GM21717 (cell line): ENCODE measurements at regions not wholly inside any gene's neighbourhood (a gene's known extent, or its start where the extent isn't known, plus 50 kb on each side); places are given as distances from the start of the nearest gene placed in this dataset.
"Not testable (repeated sequence)": the region's sequence is repeated elsewhere in the genome, so short reads cannot be mapped to it uniquely, and the experiment has no call there.

Experiments
- ATAC-seq: cut with Tn5 transposase; IDR thresholded peaks from one replicate; pipeline ENCODE4 v1.9.1; 2021; ENCODE audit warnings: mild to moderate bottlenecking, moderate library complexity; ENCODE audit not compliant: unreplicated experiment

DNA sequence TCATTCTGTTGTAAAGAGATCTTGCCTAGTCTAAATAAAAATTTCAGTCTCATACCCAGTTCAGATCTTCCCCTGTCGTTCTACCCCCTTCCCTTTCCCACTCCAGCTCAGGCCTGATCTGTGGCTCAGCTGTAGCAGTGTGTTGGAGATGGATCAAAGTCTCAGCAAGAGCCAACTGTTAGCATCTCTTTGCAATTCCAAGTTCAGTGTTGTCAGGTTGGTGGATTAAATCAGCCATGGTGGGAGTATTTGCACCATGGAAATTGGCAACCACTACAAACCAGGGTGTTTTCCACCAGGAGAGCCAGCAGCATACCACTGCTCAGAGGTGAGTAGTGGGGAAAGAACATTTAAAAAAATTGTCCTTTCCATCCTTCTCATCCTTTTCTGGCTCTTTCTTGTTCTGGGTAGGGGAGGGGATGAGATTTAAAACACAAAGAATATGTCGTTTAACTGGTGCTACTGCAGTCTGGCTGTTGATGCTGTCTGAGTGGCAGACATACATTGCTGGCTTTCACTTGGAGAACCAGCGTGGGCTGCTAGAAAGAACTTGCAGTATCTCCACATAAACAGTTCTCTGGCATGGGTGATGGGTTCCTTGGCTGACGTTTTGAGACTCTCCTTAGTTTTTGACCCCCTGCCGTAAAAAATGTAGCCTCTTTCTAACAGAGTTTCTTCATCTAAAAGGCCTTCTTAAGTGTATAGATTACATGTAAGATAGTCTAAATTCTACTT is 514.1 kb downstream of the RAB38 start:
- ATAC-seq, result no peak

DNA sequence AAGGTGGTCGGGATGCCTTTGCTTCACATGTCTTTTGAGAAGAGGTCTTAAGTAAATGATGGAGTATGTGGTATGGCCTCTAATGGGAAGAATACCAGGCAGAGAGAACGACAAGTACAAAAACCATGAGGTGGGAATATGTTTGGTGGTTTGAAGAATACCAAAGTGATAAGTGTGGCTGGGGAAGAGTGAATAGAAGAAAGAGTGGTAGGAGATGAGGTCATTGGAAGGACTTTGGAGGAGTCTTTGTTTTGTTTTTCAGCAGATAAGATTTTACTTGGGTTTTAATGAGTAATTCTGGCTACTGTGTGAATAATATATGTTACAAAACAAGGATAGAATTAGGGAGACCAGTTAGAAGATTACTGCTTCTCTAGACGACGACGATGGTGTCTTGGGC is 515.4 kb downstream of the RAB38 start:
- no peak for ATAC-seq

DNA sequence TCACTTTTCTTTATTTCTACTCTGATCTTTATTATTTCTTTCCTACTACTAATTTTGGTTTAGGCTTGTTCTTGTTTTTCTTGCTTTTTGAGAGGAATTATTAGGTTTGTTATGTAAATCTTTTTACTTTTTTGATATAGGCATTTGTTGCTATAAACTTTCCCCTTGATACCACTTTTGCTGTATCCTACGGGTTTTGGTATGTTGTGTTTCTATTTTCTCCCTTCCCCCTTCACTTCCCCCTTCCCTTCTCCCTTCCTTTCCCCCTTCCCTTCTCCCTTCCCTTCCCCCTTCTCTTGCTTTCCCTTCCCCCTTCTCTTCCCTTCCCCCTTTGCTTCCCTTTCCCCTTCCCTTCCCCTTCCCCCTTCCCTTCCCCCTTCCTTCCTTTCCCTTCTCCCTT is 529.6 kb downstream of the RAB38 start:
- ATAC-seq, result no peak

DNA sequence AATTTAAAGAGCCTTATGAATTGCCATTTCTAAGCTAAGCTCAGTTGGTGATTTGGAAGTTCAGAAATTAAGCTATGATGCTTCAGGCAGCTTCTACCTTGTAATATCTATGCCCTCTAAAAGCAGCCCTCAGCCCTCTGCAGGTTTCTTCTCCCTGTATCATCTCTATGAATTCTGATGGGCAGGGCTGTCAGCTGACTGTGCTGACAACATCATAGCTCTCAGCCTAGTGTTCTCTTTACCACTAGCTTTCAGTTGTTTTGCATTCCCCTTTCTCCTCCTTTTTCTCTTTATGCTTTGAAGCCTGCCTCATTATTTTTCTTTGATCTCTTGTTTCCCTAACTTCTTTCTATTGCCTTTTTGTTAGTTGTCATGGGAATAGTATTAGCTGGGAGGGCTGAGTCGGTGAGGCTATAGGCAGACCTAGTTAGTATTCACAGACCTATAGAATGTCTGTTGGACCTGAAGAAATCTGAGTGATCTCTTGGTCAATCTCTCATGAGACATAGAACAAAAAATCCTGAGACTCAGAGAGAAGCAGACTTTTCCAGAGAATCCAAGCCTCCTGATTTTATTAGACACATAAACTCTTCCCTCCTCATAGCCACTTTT is 535.4 kb downstream of the RAB38 start:
- no peak for ATAC-seq

DNA sequence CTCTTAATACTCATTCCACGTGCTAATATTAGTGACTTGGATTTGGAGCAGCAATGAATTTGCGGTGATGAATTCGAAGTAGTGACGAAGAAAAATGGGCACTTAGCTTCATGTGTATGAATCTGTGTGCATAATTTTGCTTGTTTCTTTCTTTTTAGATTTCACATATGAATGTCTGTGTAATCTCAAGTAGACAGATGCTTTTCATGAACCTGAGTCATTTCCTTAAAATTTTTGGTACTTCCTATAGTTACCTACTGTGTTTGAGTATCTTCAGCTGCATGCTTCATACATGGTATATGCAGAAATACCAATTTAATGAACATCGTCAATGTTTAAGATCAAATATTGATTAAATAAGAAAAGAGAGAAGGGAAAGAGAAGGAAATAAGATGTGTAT is 540.2 kb downstream of the RAB38 start:
- ATAC-seq, result no peak

DNA sequence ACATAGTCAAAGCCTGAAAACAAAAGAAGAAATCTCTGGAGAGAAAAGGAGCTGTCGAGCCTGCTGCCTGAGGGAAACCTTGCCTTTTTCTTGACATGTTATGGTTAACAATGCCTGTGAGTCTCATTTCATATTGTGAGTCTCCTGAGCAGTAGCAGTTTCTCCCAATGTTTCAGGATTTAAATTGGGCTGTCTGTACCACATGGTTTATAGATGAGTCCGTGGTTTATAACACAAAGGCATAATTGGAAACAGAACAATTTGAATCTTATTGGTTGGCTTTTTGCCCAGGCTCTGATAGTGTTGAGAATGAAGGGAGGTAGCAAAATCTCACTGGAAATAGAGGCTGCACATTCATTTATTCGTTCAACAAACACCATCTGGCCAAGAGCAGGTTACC is 540.9 kb downstream of the RAB38 start:
- ATAC-seq, result no peak

DNA sequence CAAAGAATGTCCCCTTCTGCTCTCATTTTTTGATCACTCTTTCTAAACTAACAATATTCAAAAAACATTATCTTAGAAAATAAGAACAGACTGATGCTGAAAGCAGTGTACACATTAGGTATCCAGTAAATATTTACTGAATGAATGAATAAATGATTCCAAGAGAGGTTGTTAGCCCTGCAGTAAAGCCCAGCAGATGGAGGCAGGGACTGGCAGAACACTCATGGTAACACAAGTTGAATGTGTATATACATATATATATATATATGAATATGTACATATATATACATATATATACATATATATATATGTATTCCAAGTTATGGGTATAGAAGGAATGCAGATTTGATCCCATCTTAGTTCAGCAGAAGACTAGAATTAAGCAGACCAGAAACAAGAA is 546.3 kb downstream of the RAB38 start:
- no peak for ATAC-seq

DNA sequence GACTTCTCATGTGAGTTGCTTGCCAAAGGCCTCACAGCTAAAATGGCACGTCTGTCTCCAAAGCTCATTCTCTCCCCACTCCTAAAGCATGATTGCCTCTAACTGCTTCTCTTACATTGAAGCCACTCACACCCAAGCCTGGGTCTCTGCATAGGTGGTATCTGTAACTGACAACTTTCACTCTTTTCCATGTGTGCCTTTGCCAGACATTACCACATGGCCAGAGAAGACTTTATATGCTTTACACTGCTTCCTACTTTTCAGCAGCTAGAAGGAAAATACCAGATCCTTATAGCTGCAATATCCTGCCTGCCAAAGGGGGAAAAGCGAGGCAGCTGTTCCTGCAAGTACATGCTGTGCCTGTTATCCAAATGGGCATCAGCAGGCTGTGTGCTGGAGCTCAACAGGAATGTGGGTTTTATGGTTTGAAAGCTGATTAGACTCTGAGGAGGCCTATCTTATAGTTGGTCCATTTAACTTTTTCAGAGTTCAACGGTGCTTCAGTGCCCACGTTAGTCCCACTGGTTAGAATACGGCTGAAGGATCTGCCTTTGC is 547.1 kb downstream of the RAB38 start:
- ATAC-seq, result no peak

DNA sequence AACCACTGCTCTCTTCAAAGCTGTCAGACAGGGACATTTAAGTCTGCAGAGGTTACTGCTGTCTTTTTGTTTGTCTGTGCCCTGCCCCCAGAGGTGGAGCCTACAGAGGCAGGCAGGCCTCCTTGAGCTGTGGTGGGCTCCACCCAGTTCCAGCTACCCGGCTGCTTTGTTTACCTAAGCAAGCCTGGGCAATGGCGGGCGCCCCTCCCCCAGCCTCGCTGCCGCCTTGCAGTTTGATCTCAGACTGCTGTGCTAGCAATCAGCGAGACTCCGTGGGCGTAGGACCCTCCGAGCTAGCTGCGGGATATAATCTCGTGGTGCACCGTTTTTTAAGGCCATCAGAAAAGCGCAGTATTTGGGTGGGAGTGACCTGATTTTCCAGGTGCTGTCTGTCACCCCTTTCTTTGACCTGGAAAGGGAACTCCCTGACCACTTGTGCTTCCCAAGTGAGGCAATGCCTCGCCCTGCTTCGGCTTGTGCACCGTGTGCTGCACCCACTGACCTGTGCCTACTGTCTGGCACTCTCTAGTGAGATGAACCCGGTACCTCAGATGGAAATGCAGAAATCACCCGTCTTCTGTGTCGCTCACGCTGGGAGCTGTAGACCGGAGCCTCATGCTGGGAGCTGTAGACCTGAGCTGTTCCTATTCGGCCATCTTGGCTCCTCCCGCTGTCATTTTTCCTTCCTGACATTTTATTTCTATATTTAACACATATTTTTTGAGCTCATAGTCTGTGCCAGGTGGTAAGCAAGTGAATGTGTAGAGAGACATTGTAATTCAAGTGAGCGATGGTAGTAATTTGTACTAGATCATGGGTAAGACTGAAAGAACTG is 551.5 kb downstream of the RAB38 start:
- ATAC-seq, result not testable (repeated sequence)

DNA sequence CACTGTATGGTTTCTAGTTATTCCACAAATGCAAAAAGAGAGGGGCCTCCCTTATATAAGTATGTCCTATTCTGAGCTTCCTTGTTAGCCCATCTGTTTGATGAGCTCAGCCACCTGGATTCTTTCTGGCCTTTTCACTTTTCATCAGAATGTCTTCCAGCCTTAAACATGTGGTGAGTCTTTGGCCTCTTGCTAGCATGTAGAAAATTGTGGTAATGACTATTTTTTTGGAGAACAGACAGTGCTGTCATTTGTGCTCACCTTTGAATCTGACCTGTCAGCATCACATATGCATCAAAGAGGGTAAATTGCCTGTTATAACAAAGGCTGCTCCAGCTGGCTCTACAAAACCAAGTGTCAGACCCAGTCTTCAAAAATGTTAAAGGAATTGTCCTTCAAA is 558.7 kb downstream of the RAB38 start:
- ATAC-seq, result no peak

DNA sequence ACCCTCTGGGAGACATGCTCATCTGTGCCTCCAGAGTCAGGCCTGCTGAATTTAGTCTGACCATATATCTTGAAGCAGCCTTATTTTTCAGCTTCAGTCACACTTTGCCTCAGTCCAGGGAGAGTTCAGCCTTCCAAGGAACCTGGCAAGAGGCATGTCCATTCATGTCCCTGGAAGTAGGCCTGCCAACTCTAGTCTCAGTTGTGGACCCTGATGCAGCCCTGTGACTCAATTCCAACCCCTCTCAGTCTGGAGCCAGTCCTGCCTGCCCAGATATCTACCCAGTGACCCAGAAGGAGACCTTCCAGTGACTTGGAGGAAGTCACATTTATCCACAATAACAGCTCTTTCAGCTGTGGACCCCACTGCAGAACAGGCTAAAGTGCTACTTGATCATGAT is 566.6 kb downstream of the TMEM135 start:
- no peak for ATAC-seq

DNA sequence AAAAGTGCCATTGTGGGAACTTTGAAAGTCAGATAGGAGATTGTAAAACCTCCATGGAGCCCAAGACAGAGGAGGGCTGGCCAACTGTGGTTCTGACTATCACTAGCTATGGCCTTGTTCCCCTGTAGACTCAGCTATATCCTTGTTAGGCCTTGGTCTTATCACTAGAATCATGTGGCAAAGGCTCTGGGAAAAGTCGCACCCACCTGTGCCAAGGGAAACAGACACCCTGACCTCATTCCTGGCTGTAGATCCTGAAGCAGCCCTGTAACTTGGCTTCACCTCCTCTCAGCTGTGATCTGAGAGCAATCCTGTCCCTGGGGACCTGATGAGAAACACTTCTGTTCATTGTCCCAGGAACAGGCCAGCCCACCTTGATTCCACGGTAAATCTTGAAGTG is 566.2 kb downstream of the TMEM135 start:
- no peak for ATAC-seq

DNA sequence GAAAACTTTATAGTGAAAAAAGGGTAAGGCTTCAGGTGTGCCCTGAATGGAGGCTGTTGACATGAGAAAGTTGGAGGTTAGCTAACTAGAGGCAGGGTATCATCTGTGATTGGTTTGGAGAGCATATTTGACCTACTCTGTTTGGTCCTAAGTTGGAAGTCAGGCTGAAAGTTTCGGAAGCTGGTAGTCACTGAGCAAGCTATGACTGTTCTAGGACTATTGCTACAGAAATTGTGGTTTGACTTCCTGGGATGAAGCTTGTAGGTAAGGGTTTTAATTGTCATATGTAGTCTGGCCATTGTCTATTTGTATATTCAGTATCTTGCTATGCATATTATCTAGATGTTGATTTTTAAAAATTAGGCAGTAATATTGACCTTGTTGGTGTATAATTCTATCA is 565.0 kb downstream of the TMEM135 start:
- ATAC-seq, result no peak

DNA sequence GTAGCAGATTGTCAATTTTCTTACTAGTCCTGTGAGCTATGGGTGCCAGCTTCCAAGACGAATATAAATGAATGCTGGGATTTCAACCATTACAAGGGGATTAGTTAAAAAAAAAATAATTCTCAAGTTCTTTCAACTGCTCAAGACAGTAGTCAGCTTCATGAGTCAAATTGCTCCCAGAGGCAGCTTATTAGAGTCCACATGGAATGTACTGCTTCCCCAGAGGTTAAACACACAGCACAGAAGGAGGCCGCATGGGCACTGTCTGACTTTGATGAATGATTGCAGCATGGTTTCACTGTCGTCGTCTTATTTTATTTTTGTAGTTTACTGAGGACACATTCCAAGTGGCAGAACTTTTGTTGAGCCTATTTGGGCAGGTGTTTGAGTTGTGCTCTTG is 563.2 kb downstream of the TMEM135 start:
- ATAC-seq, result no peak

DNA sequence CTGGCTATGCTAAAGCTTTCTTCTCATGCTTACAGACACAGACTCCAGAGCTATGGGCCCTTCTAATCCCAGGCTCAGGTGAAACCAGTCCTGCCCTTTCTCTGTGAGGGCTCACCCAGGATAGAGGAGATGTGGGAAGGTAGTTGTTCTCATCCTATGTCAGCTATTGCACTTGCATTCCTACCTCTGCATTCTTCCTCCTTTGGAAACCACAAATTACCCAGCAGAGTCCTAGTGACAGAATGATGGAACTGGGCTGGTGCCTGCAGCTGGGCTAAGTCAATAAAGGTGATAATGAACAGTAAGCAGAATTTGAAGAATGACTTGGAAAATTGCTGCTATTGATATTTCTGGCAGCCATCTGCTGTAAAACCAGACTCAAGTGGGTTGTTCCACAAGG is 560.0 kb downstream of the TMEM135 start:
- no peak for ATAC-seq

DNA sequence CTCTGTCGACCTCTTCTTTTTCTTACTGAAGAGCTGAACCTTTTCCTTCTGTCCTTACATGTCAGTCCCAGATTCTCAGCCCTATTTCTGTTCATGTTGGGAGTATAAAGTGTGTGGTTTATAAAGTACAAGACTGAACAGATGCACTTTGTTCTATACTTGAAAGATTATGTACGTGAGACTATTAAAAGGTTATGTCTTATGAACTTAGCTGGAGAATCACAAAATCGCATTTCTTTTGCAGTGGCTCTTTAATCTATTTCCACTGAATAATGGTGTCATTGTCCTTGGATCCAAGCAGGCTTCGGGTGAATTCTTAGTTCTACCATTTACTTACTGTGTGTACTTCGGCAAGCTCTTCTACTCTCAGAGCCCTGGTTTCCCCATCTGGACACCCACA is 558.4 kb downstream of the TMEM135 start:
- ATAC-seq, result no peak

DNA sequence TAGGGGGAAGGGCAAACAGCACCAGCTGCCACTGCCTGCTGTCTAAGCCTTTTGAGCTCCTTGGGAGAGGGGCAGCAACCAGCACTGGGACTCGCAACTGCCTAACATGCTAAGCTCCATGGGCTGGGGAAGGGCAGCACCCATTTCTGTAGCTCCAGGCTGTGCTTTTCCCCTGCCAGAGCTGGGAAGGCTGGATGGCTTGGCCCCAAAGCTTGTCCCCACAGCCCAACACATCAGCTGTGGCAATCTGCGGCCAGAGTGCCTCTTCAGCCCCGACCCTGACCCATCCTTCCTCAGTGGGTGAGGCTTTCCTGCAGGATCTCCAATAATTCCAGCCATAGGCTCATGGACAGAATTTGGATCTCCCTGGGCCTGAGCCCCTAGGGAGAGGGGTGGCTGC is 551.3 kb downstream of the TMEM135 start:
- no peak for ATAC-seq

DNA sequence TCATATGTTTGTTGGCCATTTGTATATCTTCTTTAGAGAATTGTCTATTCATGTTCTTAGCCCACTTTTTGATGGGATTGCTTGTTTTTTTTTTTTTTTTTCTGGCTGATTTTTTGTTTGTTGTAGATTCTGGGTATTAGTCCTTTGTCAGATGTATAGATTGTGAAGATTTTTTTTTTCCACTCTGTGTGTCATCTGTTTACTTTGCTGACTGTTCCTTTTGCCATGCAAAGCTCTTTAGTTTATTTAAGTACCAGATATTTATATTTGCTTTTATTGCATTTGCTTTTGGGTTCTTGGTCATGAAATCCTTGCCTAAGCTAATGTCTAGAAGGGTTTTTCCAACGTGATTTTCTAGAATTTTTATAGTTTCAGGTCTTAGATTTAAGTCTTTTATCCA is 547.9 kb downstream of the TMEM135 start:
- ATAC-seq, result not testable (repeated sequence)

DNA sequence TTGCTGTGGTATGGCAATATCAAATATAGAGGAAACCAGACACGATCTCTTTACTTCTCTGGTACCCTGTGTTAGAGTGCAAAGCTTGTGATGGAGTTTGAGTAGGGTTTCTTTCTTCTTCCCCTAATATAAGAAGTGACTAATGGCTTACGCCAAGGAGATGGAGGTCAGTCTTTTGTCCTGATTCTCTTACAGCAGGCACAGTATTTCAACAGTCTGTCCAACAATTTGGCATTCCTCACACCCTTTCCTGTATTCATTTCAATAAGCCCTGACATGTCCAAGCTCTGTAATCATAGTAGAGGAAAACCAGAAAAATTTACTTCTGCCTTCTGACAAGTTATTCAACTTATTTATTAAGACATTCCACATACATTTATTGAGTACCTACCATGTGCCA is 546.2 kb downstream of the TMEM135 start:
- no peak for ATAC-seq

DNA sequence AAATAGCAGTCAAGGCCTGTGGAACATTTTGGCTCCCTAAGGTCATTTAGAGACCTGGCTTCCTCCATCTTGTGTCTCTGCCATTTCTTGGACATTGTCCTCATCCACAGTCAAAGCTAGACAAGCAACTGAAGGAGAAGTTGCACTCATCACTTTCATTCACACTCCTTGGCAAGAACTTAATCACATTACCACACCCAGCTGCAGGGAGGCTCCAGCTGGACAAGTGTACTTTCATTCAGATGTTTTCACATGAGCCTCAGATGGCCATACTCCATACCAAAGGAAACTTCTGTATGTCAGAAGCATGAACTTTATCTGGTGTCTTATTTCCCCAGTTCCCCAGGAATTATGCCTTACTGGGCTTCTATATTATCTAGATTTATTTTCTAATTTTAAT is 537.4 kb downstream of the TMEM135 start:
- no peak for ATAC-seq

DNA sequence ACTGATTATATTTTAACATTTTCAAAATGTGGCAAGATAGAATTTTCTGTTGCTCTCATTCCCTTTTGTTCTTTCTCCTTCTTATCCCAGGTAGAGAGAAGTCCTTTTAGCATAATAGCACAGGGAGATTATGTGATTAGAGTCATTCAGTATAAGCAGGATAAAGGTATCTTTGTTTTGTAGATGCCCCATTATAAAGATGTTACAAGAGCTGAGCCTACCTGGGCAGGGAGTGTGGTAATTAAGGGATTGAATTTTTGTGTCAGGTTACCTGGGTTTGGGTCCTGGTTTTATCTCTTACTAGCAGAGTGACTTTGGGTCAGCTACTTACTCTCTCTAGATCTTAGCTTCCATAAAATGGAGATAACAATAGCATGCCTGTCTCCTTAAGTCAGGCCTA is 536.5 kb downstream of the TMEM135 start:
- no peak for ATAC-seq

DNA sequence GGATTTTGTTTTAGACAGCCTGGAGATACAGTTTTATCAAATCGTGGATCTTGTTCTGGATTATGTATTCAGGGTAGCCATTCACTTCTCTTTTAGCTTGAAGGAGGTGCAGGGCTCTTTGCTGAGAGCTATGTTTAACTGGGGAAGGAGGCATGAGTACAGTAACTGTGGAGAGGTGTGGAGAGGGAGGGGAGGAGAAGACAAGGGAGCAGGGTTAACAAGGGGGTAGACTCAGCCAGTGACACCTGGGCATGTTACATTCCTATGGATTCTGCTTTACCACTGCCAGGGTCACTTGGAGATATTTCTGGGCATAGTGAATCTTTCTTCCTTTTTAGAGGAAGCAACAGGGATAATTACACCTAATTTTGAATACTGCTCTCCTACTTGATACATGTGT is 536.0 kb downstream of the TMEM135 start:
- ATAC-seq, result no peak
